GM18502 (cell line): ENCODE measurements at regions not wholly inside any gene's neighbourhood (a gene's known extent, or its start where the extent isn't known, plus 50 kb on each side); places are given as distances from the start of the nearest gene placed in this dataset.

Experiments used
- ATAC-seq: cut with Tn5 transposase; IDR thresholded peaks from one replicate; pipeline ENCODE4 v1.9.1; 2021; ENCODE audit warnings: mild to moderate bottlenecking; ENCODE audit not compliant: unreplicated experiment, poor library complexity

DNA sequence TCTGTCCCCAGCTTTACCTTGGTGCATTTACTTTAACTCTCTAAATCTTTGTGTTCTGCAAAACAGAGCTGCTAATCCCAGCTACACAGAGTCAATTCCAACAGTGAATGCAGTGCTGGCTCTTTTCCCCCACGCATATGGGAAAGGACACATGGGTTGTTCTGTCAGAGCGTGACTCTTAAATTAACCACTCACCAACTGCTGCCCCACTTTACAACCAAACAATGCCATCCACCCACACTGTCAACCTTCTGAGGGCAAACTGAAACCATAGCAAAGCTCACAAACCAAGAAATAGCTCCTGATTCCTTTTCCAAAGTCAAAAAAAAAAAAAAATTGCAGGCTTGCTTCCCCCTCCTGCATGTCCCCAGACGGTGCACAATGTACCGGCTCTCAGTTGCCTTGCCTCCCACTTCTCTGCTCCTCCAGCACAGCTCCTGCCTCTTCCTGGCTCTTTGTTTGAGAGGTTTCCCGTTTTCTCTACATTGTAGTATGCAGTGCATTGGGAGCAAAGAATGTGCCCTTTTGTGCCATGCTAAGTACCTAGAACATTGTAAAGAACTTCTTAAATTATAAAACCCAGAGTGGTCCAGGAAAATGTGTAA is 151.5 kb upstream of the DAPK1 start:
- ATAC-seq: no peak

DNA sequence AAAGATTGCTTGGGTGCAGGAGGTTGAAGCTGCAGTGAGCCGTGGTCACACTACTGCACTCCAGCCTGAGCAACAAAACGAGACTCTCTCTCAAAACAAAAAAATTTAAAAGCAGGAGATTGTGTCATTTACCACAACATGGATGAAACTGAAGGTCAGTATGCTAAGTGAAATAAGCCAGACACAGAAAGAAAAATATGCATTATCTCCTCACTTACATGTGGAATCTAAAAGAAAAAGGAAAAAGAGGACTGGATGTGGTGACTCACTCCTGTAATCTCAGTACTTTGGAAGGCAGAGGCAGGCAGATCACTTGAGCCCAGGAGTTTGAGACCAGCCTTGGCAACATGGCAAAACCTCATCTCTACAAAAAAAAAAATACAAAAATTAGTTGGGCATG is 146.8 kb upstream of the DAPK1 start:
- ATAC-seq: no peak

DNA sequence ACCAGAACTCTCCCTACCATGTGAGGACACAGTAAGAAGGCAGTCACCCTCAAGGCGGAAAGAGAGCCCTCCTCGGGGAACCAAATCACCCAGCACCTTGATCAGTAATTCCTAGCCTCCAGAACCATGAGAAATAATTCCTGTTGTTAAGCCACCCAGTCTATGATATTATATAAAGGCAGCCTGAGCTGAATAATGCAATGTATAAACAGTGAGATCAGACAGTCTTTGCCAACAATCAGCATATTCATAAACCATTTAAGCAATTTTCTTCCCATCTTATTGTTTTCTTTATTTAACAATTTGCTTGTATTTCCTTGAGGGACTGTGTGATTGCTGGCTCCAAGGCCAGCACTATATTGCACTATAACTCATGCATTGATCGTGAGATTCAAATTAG is 144.4 kb upstream of the DAPK1 start:
- ATAC-seq: no peak

DNA sequence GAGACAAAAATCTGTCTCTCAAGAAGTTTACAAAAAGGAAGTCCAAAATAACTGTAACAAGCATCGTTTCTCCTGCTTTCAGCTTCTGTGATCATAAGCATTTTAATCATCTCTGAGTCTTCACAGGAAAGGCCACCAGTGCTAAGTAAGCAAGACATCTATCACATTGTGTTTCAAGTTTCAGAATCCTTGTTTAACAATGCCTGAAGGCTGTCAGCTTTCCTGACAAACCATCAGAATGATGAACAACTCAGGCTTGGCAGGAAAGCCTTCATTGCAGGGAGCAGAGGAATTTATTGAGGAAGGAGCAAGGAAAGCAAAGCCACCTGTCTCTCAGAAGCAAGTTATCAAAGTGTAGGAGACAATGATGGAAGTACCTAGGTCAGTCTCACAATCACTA is 143.5 kb upstream of the DAPK1 start:
- no peak for ATAC-seq

DNA sequence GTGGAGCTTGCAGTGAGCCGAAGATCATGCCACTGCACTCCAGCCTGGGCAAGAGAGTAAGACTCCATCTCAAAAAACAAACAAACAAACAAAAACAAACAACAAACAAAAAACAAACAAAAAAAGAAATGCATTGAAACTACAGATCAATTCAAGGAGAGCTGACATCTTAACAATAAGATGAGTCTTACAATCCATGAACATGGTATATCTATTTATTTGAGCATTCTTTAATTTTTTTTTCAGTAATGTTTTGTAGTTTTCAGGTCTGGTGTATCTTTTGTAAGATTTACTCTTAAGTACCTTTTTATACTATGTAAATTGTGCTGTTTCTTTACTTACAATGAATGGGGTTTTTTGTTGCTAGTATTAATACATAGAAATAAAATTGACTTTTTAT is 140.1 kb upstream of the DAPK1 start:
- no peak for ATAC-seq

DNA sequence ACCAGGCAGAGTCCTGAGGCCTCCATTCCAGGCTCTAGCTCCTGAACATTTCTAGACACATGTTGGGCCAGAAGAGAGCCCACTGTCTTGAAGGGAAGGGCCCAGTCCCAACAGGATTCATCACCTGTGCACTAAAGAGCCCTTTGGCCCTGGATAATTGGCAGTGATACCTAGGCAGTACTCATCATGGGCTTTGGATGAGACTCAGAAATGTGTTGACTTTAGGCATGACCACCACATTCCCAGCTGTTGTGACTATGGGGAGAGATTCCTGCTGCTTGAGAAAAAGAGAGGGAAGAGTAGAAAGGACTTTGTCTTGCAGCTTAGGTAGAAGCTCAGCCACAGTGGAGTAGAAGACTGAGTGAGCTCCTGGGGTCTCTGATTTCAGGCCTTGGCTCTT is 138.4 kb upstream of the DAPK1 start:
- no peak for ATAC-seq

DNA sequence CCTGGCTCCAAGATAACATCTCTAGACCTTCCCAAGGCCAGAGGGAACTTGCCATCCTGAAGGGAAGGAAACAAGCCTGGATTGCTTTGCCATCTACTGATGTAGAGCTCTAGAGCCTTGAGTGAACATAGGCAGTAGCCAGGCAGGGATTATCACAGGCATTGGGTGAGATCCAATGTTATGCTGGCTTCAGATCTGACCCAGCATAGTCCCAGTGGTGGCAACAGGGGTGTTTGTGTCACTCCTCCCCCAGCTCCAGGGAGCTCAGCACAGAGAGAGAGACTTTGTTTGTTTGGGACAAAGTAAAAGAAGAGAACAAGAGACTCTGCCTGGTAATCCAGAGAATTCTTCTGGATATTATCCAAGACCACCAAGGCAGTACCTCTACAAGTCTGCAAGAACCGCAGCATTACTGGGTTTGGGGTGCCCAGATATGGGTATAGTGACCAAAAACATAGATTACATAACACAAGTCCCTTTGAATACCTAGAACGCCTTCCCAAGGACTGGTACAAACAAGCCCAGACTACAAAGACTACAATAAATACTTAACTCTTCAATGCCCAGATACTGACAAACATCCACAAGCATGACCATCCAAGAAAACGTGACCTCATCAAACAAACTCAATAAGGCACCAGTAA is 137.6 kb upstream of the DAPK1 start:
- no peak for ATAC-seq

DNA sequence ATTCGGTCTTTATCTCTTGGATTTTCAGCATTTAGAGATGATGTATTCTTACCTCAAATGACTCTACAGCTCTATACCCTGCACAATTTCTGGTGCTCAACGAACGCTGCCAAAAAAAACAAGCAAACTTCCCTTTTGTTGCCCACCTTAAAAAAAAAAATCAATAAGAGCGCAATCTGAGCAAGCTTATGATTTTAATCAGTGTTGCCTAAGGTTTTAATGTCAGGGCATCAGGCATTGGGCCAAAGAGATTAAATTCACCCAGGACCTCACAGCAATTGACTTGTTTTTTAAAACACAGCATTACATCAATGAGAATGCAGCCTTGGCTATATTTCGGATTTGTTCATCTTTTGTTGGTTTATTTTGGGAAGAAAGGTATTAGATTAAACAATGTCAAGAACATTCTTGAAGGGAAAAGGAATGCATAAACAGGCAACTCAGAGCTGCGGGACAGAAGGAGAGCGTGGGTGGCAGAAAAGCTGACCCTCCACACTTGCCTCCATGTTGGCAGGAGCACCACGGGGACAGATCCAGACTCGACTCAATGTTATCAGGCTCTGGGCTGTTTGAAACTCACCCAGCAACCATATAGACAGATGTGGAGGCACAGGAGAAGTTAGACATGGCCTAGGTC is 127.5 kb upstream of the DAPK1 start:
- no peak for ATAC-seq

DNA sequence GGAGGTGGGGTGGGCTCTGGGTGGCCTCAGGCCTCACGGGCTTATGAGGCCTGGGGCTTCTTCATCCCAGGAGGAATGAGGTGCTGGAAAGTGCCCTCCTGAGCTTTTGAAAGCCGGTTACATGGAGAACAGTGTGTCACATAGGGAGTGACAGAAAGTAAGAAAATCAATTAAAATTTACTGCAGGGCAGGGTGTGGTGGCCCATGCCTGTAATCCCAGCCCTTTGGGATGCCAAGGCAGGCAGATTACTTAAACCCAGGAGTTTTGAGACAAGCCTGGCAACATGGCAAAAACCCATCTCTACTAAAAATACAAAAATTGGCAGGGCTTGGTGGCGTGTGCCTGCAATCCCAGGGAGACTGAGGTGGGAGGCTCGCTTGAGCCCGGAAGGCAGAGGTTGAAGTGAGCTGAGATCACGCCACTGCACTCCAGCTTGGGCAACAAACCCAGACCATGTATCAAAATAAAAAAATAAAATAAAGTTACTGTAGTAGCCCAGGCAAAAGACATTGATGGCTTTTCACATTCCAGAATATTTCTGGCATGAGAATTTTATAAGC is 125.8 kb upstream of the DAPK1 start:
- no peak for ATAC-seq

DNA sequence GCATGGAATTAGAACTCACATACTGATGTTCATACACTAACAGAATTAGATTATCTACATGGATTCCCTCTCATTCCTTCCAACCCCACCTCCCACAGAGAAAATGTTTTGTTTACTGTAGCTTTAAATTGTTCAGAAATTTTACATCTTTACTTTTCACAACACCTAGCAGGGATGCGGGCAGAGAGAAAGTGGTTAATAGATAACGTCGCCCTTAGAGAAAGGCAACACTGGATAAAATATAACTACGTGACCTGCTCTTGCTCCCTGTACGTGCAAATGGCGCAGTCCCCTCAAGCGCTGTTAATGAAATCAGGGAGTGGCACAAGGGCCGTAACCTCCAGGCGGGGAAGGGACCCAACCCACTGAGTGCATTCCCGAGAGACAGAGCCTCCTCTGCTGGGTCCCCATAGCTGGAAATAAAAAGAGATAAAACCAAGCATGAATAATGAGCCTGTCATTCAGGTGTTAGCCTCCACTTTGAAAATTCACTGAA is 125.3 kb upstream of the DAPK1 start:
- no peak for ATAC-seq

DNA sequence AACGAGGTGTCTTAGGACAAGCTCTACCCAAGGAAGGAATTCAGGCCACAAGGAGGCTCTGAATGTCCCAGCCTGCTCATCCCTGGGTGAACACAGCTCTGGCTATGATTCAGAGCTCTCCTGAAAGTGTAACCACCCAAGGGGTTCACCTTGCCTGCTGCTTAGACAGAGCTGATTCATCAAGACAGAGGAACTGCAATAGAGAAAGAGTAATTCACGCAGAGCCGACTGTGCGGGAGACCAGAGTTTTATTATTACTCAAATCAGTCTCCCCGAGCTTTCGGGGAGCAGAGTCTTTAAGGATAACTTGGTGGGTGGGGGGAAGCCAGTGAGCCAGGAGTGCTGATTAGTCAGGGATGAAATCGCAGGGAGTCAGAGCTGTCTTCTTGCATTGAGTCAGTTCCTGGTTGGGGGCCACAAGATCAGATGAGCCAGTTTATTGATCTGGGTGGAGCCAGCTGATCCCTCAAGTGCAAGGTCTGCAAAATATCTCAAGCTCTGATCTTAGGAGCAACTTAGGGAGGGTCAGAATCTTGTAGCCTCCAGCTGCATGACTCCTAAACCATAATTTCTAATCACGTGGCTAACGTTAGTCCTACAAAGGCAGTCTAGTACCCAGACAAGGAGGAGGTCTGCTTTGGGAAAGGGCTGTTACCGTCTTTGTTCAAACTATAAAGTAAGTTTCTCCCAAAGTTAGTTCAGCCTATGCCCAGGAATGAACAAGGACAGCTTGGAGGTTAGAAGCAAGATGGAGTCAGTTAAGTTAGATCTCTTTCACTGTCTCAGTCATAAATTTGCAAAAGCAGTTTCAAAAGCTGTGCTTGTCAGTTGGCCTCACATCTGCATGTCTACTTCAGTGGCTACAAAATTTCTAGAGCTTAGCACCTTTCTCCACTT is 123.4 kb upstream of the DAPK1 start:
- peak; percentile 87 for ATAC-seq

DNA sequence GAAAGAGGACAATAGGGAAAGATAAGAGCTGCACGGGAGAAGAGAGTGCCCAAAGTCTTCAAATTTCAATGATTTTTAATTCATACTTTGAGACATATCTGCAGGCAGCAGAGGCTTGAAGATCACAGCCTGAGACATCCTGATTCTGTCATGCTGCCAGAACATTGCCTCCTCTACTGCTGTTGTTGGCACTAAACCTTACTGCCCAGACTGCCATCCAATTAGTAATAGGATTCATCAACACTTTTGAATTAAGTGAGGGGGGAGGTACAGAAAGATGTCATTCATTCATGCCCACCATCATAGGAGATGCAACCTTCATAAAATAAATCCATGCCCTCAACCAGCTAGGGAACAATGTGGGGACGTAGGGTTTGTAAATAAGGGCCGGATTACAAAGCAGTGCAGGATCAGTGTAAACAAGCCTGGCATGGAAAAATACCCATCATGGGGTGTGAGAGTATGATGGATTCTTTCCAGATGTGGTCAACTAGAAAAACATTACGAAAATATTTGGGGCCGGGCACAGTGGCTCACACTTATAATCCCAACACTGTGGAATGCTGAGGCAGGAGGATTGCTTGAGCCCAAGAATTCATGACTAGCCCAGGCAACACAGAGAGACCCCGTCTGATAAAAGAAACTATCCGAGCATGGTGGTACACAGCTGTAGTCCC is 122.1 kb upstream of the DAPK1 start:
- ATAC-seq: no peak

DNA sequence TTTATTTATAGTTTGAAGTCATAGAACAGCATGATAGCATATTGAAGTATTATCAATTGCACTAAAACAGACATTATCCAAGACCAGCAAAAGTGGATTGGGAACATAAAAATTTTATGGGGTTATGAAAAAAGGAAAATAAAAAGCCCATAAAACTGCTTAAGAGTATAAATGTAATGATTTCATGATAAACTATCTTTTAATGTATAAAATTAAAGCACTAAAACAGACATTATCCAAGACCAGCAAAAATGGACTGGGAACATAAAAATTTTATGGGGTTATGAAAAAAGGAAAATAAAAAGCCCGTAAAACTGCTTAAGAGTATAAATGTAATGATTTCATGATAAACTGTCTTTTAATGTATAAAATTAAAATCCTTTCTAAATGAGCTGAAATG is 119.0 kb upstream of the DAPK1 start:
- no peak for ATAC-seq

DNA sequence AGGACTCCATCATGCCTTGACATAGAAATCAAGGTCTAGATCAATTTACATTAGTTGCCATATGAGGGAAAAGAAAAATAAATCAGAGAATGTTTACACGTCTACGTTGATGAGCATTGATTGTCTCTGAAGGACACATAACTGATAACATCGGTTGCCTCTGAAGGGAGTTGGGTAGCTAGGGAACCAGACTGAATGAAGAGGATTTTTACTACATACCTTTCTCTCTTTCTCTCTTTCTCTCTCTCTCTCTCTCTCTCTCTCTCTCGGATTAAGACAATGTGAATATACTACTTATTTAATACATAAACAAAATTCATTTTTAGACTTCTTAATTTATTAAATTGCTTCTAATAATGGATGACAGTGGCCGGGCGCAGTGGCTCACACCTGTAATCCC is 118.4 kb upstream of the DAPK1 start:
- ATAC-seq: no peak

DNA sequence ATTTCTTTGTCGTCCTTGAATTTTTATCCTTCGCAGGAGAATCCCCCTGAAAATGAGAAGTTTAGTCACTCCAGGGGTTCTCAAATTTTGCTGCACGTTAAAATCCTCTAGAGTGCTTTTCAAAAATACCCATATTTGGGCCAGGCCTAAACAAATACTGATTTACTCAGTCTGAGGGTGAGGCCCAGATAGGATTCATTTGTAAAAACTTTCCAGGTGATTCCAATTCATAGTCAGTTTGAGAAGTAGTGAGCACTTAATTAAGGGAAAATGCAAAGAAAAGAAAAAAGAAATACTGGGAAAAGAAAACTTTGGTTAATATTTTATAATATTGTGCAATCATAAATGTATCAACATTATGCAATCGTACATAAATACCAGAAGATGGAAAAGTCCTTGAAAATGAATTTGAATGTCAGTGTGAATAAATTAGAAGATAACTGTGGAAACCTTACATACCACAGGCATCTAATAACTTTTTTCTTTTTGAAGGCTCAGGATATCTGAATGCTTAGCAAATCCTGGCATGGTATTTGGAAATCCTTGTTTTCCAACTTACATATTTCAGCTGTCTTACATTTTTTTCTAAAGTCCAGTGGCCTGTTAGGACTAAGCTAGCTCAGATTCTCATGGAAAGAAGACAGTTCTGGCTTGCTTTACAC is 116.5 kb upstream of the DAPK1 start:
- ATAC-seq: no peak

DNA sequence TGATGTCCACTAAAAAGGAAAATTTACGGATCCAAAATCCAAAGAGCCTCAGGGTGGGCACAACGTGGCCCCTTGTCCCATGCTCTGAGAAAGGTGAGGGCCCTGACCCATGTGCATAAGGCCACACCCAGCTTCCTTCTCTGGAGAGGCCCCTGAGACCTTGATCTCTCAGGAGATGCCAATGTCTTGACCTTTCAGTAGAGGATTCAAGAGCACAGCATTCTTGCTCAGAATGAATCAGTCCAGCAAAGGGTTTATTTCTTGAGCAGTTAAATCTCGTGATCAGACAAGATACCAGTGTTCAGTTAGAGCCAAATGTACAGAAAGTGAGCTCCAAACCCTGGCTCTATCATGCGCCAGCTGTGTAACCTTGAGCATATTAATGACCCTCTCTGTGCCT is 115.9 kb upstream of the DAPK1 start:
- ATAC-seq: no peak

DNA sequence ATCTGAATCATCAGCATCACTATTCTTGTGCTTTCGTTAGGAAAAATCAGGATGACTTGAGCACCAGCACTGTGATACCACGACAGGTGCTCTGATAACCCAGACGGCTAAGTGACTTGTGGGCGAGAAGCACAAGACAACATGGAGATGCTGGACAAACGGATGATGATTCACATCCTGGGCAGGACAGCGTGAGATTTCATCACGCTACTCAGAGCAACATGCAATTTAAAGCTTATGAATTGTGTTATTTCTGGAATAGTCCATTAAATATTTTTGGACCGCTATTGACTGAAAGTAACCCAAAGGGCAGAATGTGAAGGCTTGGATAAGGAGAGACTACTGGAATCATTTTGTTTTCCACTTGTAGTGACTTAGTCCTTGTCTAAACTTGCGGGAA is 114.8 kb upstream of the DAPK1 start:
- ATAC-seq: no peak

DNA sequence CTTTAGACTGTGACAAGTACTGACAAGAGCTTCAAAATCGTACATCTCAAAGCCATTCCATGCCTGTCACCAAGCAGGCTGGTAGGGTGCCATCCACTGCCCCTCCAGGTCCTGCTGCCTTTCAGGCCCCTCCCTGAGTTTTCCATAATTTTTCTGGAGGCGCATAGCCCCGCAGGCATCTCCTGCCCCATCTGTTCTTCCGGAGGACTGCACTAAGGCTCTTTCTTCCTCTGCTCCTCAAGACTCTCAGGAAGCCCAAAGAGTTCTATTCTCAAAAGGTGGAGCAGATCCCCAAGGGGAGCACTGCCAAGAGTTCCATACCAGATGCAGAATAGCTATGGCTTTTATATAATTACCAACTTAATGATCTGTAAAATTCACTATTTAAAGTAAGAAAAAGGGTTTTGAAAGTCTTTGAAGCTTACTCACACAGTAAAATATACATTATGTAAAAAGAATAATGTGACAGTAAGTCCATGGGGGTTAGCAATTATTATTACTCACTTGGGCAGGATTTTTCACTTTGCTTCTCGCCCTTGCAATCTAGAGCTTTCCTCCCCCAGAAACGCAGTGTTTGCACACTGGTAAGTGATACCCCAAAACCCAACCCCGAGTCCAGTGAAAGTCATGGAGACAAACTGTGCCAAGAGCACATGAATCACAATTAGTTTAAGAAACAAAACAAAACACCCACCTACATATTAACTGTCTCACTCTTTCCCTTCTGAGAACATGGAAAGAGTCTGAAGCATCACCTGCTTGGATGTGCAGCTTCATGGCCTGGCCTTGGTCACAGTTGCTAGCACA is 114.1 kb upstream of the DAPK1 start:
- ATAC-seq: no peak
